ENCODE measurements at regions not wholly inside any gene's neighbourhood (a gene's known extent, or its start where the extent isn't known, plus 50 kb on each side); places are given as distances from the start of the nearest gene placed in this dataset.

DNA sequence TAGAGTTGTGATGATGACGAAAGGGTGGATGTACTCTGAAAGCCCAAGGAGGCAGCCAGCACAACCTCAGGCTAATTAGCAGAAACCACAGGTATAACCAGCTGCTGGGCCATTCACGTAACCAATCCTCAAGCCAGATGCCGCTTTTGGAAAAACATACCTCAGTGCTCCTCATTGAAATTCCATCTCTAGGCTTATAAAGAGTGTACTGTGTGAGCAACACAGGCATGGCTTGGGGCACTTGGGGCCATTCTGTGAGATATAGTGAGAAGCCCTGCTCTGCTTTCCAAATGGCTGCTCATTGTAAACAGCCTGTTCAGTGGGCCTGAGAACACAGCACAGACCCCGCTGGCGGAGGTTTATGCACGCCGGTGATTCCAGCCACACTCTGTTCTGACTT lies 182.1 kb upstream of the HHIP start:
- DNase-seq (ENCODE audit: low read depth), result no peak

DNA sequence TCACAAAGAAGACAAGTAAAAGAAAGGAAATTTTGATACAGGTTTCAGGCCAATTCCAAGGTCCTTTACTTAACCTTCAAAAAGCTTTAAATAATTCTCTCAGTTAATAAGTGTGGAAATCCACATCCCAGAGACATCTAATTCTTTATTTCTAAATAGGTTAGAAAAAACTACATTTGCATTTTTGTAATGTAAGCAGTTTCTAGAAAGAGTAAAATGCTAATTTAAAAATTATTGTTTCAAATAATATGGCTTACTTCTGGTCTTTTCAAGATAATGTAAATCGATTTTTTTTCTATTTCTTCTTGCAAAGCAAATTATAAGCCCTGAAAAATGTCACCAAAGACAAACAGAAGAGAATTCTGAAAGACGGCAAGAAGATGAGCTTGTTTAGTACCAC lies 180.4 kb upstream of the HHIP start:
- DNase-seq (ENCODE audit: low read depth), result no peak

DNA sequence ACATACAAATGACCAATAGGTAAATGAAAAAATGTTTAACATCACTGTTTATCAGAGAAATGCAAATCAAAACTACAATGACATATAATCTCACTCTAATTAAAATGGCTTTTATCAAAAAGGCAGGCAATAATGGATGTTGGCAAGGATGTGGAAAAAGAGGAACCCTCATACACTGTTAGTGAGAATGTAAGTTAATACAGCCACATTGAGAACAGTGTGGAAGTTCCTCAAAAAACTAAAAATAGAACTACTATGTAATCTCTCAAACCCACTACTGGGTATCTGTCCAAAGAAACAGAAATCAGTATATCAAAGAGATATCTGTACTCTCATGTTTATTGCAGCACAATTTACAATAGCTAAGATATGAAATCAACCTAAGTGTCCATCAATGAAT lies 165.9 kb upstream of the HHIP start:
- DNase-seq (ENCODE audit: low read depth), result no peak

DNA sequence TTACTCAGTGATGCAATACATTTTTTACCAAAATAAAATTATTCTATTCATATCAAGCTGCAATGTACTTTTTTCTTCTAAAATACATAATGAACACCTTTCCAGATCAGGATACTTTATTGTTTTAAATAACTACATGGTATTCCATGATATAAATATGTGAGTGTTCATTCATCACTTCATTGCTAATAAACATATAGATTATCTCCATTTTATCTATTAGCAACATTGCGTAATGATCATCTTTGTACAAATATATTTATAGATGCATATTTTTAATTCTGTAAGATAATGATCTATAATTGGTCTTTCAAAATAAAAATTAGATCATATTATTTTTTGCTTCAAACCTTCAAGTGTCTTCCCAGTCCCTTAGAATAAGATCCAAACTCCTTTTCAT lies 156.1 kb upstream of the HHIP start:
- DNase-seq (ENCODE audit: low read depth), result no peak

DNA sequence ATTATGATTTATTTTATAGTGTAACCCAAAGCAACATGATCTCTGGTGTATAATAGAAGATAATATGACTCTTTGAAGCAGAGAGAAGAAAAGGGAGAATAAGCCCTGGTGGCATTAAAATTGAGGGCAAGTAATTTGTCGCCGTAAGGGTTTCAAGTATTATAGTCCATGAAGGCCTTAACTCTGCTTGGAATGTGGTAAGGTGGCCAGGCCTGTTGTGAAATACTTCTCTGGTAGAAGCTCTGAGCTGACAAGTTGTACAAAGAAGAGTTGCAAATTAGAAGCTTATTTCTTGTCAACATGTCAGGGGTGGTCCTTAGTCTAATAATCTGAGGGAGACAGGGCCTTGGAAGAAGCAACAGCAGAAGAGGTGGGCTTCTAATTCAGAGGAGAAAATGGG lies 151.7 kb upstream of the HHIP start:
- no peak for DNase-seq (ENCODE audit: low read depth)

DNA sequence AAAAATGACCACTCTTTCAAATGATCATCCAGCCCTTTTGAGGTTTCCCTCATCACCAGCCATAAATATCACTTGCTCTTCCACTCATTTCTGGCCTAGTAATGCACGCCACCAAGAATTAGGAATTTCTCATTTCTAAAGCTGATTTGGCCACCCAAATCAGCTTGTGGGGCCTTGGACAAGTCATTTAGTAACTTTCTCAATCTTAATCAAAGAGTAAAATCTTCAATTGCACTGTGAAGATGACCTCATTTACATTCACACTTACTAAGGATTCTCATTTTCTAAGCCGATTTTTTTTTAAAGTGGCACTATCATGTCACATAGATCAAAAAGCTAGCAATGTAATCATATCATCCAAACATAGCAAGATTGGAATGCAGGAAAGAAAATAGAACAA lies 150.0 kb upstream of the HHIP start:
- DNase-seq (ENCODE audit: low read depth), result no peak

DNA sequence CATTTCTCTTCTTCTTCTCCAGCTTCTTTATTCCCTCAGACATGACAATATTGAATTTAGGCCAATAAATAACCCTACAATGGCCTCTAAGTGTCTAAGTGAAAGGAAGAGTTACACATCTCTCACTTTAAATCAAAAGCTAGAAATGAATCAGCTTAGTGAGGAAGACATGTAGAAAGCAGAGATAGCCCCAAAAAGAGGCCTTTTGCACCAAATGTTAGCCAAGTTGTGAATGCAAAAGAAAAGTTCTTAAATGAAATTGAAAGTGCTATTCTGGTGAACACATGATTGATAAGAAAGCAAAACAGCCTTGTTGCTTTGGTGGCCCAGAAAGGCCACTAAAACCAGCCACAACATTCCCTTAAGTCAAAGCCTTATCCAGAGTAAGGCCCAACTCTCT lies 146.2 kb upstream of the HHIP start:
- DNase-seq (ENCODE audit: low read depth), result no peak

DNA sequence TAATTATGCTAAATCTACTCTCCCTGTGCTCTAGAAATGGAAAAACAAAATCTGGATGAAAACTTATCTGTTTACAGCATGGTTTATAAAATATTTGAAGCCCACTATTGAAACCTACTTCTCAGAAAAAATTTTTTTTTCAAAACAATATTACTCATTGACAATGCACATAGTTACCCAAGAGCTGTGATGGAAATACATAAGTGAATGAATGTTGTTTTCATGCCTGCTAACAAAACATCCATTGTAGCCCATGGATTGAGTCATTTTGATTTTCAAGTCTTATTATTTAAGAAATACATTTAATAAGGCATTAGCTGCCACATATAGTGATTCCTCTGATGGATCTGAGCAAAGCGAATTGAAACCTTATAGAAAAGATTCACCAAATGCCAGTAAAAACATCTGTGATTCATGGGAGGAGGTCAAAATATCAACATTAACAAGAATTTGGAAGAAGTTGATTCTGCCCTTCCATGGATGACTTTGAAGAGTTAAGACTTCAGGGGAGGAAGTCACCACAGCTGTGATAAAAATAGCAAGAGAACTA lies 144.7 kb upstream of the HHIP start:
- DNase-seq (ENCODE audit: low read depth), result no peak

DNA sequence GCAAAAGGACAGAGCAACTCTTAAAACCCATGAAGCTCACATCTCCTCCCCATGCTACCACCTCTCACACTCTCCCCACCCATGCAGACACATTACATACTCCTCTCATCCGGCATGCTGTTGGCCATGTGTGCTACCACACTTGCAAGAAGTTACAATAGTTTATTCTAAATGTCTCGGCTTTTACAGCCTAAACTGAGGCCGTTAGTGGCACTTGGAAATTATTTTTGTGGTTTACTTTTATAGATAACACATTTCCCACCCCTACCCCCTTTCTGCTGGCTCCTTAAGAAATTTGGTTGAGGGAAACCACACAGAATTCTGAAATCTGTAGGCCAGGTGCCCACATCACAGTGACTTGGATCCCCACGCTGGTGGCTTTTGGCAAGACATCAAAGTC lies 141.1 kb upstream of the HHIP start:
- DNase-seq (ENCODE audit: low read depth), result no peak

DNA sequence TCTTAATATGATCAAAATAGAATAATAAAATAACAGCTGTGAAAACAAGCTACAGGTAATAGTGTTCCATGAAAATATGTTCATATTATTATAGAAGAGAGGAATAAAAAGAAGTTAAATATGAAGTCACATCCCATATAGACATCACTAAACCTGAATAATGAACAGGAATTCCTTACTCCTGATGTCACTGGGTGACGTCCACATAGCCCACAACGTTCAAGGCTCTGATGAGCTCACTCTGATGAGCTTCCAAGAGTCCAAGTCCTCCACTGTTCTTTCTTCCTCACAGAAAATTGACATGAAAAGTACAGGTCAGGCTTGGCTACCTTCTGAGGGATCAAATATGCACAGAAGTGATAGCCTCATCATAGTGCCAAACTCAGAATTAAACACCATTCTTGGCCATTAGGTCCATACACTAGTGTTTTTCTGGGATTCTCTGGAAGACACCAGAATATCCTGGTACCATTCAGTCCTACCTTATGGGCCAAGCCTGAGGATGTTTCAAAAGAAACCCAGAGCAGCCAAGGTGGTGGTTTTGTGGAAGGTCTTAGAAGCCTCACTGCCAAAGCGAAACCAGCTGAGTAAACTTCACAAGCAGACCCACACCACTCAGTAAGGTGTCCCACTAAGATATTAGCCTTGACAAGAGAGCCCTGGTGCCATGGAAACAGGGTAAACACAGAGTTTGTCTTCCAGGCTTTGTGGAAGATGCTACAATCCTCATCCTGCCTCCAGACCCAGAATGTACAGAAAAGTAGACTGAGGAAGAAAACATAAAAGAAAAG lies 138.4 kb upstream of the HHIP start:
- no peak for DNase-seq (ENCODE audit: low read depth)

DNA sequence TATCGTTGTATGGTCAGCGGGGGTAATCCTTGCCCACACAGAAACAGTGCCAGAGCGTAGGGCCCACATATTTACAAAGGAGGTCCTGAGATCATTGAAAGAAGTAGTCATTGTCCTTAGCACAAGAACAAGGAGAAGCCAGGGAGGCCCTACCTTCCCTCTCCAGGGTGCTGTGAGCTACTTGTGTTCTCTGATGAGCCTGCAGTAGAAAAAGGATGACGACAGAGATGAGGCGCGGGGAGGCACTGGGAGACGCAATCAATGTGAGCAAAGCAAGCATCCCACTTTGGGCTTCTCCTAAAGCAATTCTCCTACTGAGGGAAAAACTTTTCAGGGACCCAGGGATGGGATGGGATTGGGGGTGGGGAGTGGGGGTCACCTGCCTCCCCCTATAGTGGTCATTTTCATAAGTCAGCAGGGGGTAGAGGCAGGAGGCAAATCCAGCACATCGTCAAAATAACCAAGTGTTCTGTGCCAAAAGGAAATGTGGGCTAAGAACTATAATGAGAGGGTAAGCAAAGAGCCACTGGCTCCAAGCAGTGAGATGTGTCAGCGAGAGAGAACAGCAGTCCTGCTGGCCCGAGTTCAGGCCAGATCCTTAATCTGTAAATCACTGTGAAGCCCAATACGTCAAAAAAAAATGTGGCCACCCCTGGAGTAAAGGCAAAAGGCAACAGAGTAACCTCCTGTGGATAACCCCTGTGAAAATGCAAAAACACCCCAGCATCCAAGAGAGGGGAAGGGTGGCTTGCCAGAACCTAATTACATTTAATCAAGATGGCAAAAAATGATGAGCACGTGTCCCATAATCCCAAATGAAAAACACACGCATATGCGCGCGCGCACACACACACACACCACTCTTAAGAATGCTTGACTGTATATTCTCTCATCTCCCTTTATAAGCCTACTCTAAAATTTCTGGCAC lies 136.6 kb upstream of the HHIP start:
- DNase-seq (ENCODE audit: low read depth), result no peak

DNA sequence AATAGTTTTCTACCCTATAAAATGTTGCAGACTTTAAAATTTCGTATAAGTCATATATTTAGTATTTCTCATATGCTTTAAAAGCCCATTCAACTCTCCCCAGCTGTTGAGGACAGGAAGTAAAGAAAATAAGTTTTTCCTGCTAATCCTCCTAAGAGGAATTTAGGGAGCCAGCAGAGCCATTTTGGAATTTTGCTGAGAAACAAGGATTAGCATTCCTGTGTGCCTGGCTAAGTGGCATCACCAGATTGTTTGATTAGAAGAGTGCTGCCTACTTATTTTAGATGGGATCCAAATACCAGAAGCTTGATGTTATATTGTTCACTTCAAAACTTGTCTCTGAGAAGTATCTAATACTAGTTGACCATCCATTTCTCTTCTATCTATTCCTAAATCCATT lies 131.2 kb upstream of the HHIP start:
- no peak for DNase-seq (ENCODE audit: low read depth)

DNA sequence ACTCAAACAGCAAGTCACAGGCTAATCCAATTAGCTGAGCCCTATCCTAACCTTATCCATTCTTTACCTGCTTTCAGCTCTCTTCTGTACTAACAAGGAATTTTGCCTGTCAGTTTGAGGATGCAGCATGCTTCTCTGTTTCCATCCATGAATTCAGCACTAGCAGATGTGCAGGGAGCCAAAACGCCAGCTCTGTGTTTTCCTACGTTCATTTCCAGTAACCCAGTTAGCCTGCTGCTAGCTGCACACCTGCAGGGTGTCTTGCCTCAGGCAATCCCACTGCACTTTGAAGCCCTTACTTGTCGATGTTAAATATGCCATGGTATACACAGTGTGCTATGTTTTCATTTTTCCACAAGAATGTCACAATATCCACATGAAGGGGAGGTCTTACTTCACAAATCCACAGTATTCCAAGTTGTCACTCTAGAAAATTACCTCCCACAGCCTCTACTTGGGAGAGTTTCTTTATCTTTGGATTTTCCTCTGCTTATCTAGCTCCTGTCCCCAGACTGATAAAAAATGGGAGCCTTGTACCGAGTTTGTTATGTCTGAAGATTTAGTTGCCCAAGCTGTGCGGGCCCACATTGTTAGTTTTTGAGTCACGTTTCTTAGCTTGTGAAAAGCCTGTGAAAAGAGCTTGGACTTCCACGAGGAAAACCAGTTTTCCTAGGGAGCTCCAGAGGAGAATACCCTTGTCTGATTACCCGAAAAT lies 127.6 kb upstream of the HHIP start:
- no peak for DNase-seq (ENCODE audit: low read depth)

DNA sequence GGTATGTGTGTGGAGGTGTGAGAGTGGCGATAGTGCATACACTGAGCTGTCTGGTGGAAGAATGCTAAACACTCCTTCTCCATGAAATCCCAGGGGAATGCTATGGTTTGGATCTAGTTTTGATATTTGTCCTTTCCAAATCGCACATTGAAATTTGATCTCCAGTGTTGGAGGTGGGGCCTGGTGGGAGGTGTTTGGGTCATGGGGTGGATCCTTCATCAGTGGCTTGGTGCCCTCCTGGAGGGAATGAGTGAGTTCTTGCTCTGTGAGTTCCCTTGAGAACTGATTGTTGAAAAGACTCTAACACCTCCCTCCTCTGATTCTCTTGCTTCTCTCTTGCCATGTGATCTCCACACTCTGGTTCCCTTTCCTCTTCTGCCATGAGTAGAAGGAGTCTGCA lies 114.1 kb upstream of the HHIP start:
- DNase-seq (ENCODE audit: low read depth), result no peak

DNA sequence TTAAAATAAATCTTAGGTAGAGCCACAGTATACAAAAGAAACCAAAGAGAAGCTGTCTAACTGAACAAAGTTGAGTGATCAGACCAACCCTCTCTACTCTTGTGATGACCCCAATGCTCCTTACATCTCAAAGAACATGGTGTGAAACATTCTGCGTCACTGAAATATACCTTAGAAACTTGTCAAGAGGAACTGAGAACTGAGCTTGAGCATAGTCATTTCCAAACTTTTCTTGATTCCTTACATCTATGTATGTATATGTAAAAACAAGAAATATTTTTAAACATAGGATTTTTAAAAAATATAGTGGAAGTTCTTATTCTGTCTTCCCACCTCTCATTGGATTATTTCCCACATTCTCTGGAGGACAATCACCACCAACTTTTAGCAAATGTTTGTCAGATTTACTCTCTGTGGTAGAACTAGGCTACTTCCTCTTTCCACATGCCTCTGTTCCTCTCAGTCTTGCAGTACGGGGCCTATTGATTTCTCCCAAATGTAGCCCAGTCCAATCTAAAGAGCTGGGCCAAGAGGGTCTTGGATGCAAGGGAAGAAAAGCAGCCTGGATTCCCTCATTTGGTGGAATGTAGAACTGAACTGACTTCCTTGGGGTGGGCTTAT lies 98.2 kb upstream of the HHIP start:
- no peak for DNase-seq (ENCODE audit: low read depth)

DNA sequence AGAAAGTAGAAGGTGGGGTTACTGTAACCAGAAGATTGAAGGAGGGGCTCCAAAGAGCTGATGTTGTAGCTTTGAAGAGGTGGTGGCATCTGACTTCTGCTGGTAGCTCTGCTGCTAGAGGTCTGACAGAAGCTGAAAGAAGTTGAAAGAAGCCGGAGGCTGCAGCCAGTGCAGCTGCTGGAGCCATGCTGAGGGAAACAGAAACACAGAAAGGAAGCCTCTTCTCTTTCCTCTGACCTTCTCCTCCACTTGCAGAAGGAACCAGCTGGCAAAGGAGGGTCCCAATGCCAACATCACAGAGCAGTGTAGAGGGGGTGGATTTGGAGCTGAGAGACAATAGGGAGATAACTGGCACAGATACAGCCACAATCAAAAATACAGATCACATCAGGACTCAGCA lies 89.3 kb upstream of the HHIP start:
- DNase-seq (ENCODE audit: low read depth), result no peak

DNA sequence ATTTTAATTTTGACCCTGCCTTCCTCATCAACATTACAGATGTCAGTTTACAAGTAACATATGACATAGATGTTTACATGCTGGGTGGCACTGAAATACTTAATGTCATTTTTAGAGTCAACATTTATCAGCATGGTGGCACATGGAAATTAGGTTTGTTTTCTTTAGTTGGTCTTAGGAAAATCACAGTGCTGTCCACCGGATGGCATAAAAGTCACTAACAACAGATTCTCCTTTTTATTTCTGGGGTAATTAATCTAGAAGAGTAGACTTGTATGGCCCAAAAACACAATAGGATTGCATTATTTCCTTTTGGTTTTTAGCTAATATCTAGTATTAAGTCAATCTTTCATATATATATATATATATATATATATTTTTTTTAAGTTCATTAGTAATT lies 88.6 kb upstream of the HHIP start:
- no peak for DNase-seq (ENCODE audit: low read depth)

DNA sequence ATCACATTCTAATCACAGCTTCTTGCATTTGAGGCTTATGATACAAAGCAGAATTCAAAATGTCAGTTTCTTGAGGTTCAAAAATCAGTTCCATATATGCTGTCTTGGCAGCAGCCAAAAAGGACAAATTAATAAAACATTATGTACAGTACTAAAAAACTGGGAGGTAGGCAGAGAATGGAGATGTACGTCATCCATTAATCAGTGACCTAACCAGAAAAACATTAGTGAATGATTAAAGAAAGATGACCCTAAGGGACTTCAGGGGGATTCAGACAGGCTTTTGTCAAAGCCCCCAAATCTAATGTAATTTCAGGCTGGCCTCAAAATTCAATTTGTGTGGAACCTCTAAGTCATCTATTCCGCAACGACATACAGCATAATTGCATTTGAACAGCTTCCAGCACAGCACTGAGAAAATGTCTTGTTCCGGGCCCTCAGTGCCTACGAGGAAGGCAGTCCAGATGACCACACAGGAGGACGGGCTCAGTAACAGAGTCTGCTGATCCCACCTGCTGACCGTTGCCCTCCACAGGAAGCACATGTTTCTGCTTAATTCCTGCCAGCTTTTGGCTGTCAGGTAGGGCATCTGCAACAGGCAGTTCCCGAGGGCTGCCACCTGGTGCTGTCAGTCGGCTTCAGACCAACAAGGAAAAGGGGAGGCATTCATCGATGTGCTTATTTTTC lies 83.8 kb upstream of the HHIP start:
- DNase-seq (ENCODE audit: low read depth), result no peak

DNA sequence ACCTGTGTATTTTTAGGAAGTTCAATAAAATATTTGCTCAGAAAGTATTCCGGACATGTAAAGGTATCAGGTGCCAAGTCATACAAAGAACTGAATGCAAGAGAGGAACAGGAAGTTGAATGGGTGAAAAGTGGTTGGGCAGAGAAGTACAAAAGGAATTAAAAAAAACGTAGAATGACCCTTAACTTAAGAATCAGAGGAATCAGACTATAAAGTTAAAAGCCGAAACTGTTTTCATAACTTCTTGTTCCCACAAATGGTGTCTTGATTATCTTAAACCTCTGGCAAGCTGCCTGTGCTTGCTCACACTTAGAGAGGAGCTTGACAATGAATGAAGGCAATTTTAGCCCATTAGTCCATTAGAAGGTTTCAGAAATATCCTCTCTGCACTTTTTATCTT lies 81.6 kb upstream of the HHIP start:
- no peak for DNase-seq (ENCODE audit: low read depth)

DNA sequence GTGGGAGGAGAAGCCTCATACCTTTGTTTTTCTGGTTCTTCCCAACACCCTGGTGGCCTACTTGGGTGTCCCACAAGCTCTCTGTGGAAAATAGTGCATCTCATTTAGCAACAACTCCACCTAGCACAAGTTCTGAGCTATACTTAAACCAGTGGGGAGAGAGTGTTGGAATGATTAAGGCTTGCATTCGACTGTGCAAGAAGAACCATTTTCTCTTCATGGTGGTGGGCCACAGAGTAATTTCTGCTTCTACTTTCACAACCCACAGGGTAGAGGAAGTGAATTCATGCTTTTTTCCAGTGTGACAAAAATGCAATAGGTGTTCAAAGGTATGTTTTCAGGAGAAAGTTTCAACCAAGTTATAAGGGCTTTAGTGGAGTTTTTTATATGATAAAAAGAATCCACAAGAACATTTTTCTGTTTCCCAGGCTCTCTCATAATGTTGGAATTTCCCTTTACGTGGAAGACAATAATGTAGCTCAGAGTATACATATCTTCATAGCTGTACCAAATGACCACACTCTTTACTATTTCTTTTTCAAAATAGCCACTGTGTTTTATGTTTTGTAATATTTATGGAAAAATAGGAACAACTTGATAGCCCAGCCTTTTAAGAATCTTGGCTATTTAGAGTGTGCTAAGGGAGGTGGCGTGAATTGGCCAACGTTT lies 80.3 kb upstream of the HHIP start:
- DNase-seq (ENCODE audit: low read depth), result no peak

DNA sequence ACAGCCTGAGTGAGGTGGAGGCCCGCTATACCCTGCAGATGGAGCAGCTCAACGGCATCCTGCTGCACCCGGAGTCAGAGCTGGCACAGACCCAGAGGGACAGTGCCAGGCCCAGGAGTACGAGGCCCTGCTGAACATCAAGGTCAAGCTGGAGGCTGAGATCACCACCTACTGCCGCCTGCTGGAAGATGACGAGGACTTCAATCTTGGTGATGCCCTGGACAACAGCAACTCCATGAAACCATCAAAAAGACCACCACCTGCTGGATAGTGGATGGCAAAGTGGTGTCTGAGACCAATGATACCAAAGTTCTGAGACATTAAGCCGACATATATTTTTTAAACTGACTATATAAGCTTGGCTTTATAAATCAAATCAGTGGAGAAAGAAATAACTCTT lies 73.3 kb upstream of the HHIP start:
- no peak for DNase-seq (ENCODE audit: low read depth)
